MM.1S (cell line): ENCODE measurements at regions not wholly inside any gene's neighbourhood (a gene's known extent, or its start where the extent isn't known, plus 50 kb on each side); places are given as distances from the start of the nearest gene placed in this dataset.

ENCODE experiments used
- DNase-seq: peaks from one replicate; pipeline ENCODE4 v3.0.0-alpha.2; 2015
- H2AFZ ChIP-seq: fragments of 300-600 bp; sonication (generic); 2 replicates; pipeline ENCODE4 v1.6.0; 2016; ENCODE audit warnings: antibody characterized with exemption, low read length
- H3F3A ChIP-seq: fragments of 300-600 bp; sonication (generic); 2 replicates; pipeline ENCODE4 v1.6.1; 2016; ENCODE audit warnings: mild to moderate bottlenecking, antibody characterized with exemption, low read length, moderate library complexity, mixed read lengths; ENCODE audit not compliant: insufficient read depth
- H3K27ac ChIP-seq: fragments of 300-600 bp; sonication (generic); 2 replicates; pipeline ENCODE4 v1.5.1; 2016; ENCODE audit warnings: mild to moderate bottlenecking, low read length
- H3K27me3 ChIP-seq: fragments of 300-600 bp; sonication (generic); replicated peaks from 2 replicates; pipeline ENCODE4 v1.6.0; 2016; ENCODE audit warnings: low read length; ENCODE audit not compliant: insufficient read depth
- H3K36me3 ChIP-seq: fragments of 300-600 bp; sonication (generic); replicated peaks from 2 replicates; pipeline ENCODE4 v1.6.1; 2016; ENCODE audit warnings: mild to moderate bottlenecking, low read length, mixed read lengths; ENCODE audit not compliant: insufficient read depth
- H3K4me1 ChIP-seq: fragments of 300-600 bp; sonication (generic); 2 replicates; pipeline ENCODE4 v1.6.1; 2016; ENCODE audit warnings: low read length, mixed read lengths
- H3K4me2 ChIP-seq: fragments of 300-600 bp; sonication (generic); 2 replicates; pipeline ENCODE4 v1.6.0; 2016; ENCODE audit warnings: low read depth, low read length
- H3K4me3 ChIP-seq: fragments of 300-600 bp; sonication (generic); 2 replicates; pipeline ENCODE4 v1.5.1; 2016; ENCODE audit warnings: low read length, mixed read lengths
- H3K79me2 ChIP-seq: fragments of 300-600 bp; sonication (generic); 2 replicates; pipeline ENCODE4 v1.6.1; 2016; ENCODE audit warnings: mixed run types, low read length, mixed read lengths
- H3K9ac ChIP-seq: fragments of 300-600 bp; sonication (generic); 2 replicates; pipeline ENCODE4 v1.6.1; 2016; ENCODE audit warnings: low read length, mixed read lengths
- H3K9me2 ChIP-seq: fragments of 300-600 bp; sonication (generic); replicated peaks from 2 replicates; pipeline ENCODE4 v1.6.1; 2016; ENCODE audit warnings: mild to moderate bottlenecking, low read length, mixed read lengths; ENCODE audit not compliant: insufficient read depth
- H3K9me3 ChIP-seq: fragments of 300-600 bp; sonication (generic); replicated peaks from 2 replicates; pipeline ENCODE4 v1.6.1; 2016; ENCODE audit warnings: mild to moderate bottlenecking, low read length, mixed read lengths; ENCODE audit not compliant: insufficient read depth
- H4K20me1 ChIP-seq: fragments of 300-600 bp; sonication (generic); 2 replicates; pipeline ENCODE4 v1.6.1; 2016; ENCODE audit warnings: mild to moderate bottlenecking, low read length, moderate library complexity, mixed read lengths; ENCODE audit not compliant: insufficient read depth
- CTCF ChIP-seq: fragments of 300-600 bp; sonication (generic); IDR thresholded peaks from 2 replicates; pipeline ENCODE4 v1.5.1; 2016; ENCODE audit warnings: antibody characterized with exemption, low read length, mixed read lengths
- EZH2 ChIP-seq: fragments of 300-600 bp; sonication (generic); optimal IDR thresholded peaks from 2 replicates; pipeline ENCODE3; 2017; ENCODE audit warnings: low read depth, mild to moderate bottlenecking, antibody characterized with exemption, low read length, mixed read lengths
- EZH2phosphoT487 ChIP-seq: fragments of 300-600 bp; sonication (generic); IDR thresholded peaks from 2 replicates; pipeline ENCODE4 v1.6.1; 2018; ENCODE audit warnings: antibody characterized with exemption, low read length

- H3K79me2 ChIP-seq: no peaks in the 10 kb centered on the region
- no peaks in the 10 kb centered on the region for H4K20me1 ChIP-seq
- no peak overlapping the region for H3K4me3 ChIP-seq
- no peak for TF ChIP-seq CTCF
- no peak for TF ChIP-seq EZH2phosphoT487
- no peak for TF ChIP-seq EZH2
- peaks cover 6% of the 10 kb centered on the region; the same call in 1 of the 2 replicates for H3K27me3 ChIP-seq
- H3K9me2 ChIP-seq: no peaks in the 10 kb centered on the region
- H3F3A ChIP-seq: no peaks in the 10 kb centered on the region
- DNase-seq: no peak
- H3K4me2 ChIP-seq: no peak overlapping the region
- H3K27ac ChIP-seq: no peak overlapping the region
- no peak overlapping the region for H3K9ac ChIP-seq
- no peak overlapping the region for H2AFZ ChIP-seq
- peaks cover 13% of the 10 kb centered on the region for H3K4me1 ChIP-seq
- H3K36me3 ChIP-seq: no peaks in the 10 kb centered on the region
- no peaks in the 10 kb centered on the region for H3K9me3 ChIP-seq
These were observed 102.6 kb upstream of the MLN start for GRCh38 chr6:33906439-33906838.

DNA sequence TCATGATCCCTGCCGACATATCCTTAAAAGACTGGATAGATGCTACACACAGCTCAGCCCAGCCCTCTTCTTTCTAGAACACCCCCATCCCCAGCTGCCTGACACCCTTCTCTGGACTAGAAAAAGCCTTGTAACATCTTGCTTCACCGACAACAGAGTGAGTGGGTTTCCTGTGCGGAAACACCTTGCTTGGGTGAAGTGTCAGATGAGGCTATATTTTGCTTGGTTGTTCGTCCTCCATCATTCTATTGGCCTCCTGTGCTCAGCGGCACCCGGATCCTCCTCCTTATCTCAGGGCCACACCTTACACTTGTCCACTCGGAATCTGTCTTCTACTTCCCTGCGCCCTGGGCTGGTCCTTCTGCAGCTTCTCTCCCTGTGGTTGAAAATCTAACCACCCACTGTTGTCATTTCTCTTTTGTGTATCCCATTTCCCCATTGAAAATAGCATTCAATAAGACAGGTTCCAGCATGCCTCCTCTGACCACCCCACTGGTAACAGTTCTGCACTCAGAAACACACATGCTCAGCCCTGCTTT lies 101.3 kb upstream of the MLN start:
- Histone ChIP-seq H3K9ac (no peak overlapping the region), H3K79me2 (no peaks in the 10 kb centered on the region), H2AFZ (no peak overlapping the region; the same call in 1 of the 2 replicates), H3K4me2 (no peak overlapping the region), H4K20me1 (no peaks in the 10 kb centered on the region), H3F3A (no peaks in the 10 kb centered on the region), H3K27ac (peak overlapping the region; percentile 54; the same call in 1 of the 2 replicates), H3K9me3 (no peaks in the 10 kb centered on the region), H3K9me2 (no peaks in the 10 kb centered on the region), H3K27me3 (peaks cover 14% of the 10 kb centered on the region; the same call in 1 of the 2 replicates), H3K4me3 (no peak overlapping the region), H3K36me3 (no peaks in the 10 kb centered on the region), H3K4me1 (peaks cover 13% of the 10 kb centered on the region)
- no peak for DNase-seq
- TF ChIP-seq CTCF (no peak), EZH2phosphoT487 (no peak), EZH2 (no peak)

DNA sequence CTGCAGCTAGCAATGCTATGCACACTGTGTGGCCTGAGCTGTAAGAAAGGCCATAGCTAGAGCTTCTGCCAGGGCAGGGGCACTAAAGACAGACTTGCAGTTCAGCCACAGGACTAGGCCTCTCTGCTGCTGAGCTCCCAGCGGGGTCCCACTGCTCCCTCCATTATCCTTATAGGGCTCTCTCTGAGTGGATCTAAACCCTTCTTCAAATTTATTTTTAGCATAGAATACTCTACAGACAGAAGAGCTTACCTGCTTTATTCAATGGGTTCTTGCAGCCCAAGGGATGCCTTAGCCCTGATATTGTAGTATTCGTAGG lies 100.9 kb upstream of the MLN start:
- TF ChIP-seq EZH2phosphoT487 (no peak), EZH2 (no peak), CTCF (no peak)
- Histone ChIP-seq H3K27me3 (peaks cover 14% of the 10 kb centered on the region; the same call in 1 of the 2 replicates), H3K9ac (no peak overlapping the region), H2AFZ (no peak overlapping the region; the same call in 1 of the 2 replicates), H3K27ac (peak overlapping the region; percentile 54; the same call in 1 of the 2 replicates), H3K79me2 (no peaks in the 10 kb centered on the region), H4K20me1 (no peaks in the 10 kb centered on the region), H3K36me3 (no peaks in the 10 kb centered on the region), H3K4me1 (peaks cover 13% of the 10 kb centered on the region), H3F3A (no peaks in the 10 kb centered on the region), H3K4me2 (no peak overlapping the region), H3K4me3 (no peak overlapping the region), H3K9me2 (no peaks in the 10 kb centered on the region), H3K9me3 (no peaks in the 10 kb centered on the region)
- DNase-seq: no peak
